ENCODE measurements at regions not wholly inside any gene's neighbourhood (a gene's known extent, or its start where the extent isn't known, plus 50 kb on each side); places are given as distances from the start of the nearest gene placed in this dataset.

DNA sequence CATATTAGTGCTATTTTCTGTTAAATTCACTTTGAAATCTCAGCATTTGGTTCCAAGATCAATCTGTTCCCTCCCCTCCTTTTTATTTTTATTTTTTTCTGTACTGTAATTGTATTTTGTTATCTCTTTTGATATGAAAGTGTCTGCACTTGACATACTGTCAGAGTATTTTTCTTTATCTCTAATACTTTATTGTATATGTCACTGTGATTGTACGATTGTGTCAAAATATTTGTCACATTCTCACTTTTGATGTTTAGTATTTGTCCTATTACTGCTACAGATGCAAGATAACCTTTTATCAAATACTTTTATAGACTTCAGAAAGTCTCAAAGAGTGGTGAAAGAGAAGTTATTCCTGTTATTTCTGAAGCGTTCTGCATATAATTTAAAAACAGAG lies 323.5 kb downstream of the JRKL start:
- Histone ChIP-seq H3K4me3 (no peak overlapping the region), H3K27ac (no peak overlapping the region), H3F3A (ENCODE audit: low read depth) (no peaks in the 10 kb centered on the region), H3K9ac (no peak overlapping the region), H2AFZ (replicated peaks) (no peak overlapping the region), H3K4me2 (no peak overlapping the region), H3K79me2 (ENCODE audit: low read depth) (no peaks in the 10 kb centered on the region), H3K27me3 (no peaks in the 10 kb centered on the region), H3K9me3 (ENCODE audit: low read depth) (no peaks in the 10 kb centered on the region), H3K36me3 (no peaks in the 10 kb centered on the region), H4K20me1 (ENCODE audit: low read depth) (no peaks in the 10 kb centered on the region), H3K4me1 (no peaks in the 10 kb centered on the region)
- no peaks in the 10 kb centered on the region for H3K4me1 Mint-ChIP-seq
- H3K36me3 Mint-ChIP-seq = no peaks in the 10 kb centered on the region
- H3K4me3 Mint-ChIP-seq = no peak overlapping the region
- TF ChIP-seq EZH2 (IDR thresholded peaks at IDR 0.05) (no peak), EZH2phosphoT487 (IDR thresholded peaks at IDR 0.05) (no peak)
- TF ChIP-seq, protein P1, sequence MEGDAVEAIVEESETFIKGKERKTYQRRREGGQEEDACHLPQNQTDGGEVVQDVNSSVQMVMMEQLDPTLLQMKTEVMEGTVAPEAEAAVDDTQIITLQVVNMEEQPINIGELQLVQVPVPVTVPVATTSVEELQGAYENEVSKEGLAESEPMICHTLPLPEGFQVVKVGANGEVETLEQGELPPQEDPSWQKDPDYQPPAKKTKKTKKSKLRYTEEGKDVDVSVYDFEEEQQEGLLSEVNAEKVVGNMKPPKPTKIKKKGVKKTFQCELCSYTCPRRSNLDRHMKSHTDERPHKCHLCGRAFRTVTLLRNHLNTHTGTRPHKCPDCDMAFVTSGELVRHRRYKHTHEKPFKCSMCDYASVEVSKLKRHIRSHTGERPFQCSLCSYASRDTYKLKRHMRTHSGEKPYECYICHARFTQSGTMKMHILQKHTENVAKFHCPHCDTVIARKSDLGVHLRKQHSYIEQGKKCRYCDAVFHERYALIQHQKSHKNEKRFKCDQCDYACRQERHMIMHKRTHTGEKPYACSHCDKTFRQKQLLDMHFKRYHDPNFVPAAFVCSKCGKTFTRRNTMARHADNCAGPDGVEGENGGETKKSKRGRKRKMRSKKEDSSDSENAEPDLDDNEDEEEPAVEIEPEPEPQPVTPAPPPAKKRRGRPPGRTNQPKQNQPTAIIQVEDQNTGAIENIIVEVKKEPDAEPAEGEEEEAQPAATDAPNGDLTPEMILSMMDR (IDR thresholded peaks at IDR 0.05) = no peak
- no peak overlapping the region for H3K27ac Mint-ChIP-seq
- no peak for DNase-seq (ENCODE audit: low spot score)
- H3K27me3 Mint-ChIP-seq (ENCODE audit: insufficient read depth, low read depth) = no peaks in the 10 kb centered on the region
- H3K9me3 Mint-ChIP-seq = no peaks in the 10 kb centered on the region

DNA sequence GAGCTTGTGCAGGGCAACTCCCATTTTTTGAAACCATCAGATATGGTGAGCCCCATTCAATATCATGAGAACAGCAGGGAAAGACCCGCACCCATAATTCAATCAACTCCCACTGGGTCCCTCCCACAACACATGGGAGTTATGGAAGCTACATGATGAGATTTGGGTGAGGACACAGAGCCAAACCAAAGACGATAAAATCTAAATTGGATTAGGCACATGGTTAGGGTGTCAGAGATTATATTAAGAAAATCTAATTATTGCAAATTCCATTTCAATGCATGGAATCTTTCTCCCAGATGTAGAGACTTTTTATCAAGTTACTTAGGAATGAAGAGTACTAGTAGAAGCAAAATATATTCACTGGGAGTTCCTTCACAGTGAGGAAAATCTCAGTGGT lies 324.9 kb downstream of the JRKL start:
- Histone ChIP-seq H3K27ac (no peak overlapping the region), H3K4me3 (no peak overlapping the region), H3K4me2 (no peak overlapping the region), H3K4me1 (no peaks in the 10 kb centered on the region), H3F3A (ENCODE audit: low read depth) (no peaks in the 10 kb centered on the region), H3K36me3 (no peaks in the 10 kb centered on the region), H2AFZ (replicated peaks) (no peak overlapping the region), H3K9ac (no peak overlapping the region), H3K9me3 (ENCODE audit: low read depth) (no peaks in the 10 kb centered on the region), H3K27me3 (no peaks in the 10 kb centered on the region), H4K20me1 (ENCODE audit: low read depth) (no peaks in the 10 kb centered on the region), H3K79me2 (ENCODE audit: low read depth) (no peaks in the 10 kb centered on the region)
- H3K36me3 Mint-ChIP-seq = no peaks in the 10 kb centered on the region
- no peak overlapping the region for H3K4me3 Mint-ChIP-seq
- no peaks in the 10 kb centered on the region for H3K27me3 Mint-ChIP-seq (ENCODE audit: insufficient read depth, low read depth)
- no peak overlapping the region for H3K27ac Mint-ChIP-seq
- no peaks in the 10 kb centered on the region for H3K4me1 Mint-ChIP-seq
- TF ChIP-seq, protein P1 (IDR thresholded peaks at IDR 0.05) = no peak
- TF ChIP-seq EZH2 (IDR thresholded peaks at IDR 0.05) = no peak
- no peak for TF ChIP-seq EZH2phosphoT487 (IDR thresholded peaks at IDR 0.05)
- no peak for DNase-seq (ENCODE audit: low spot score)
- H3K9me3 Mint-ChIP-seq = no peaks in the 10 kb centered on the region

DNA sequence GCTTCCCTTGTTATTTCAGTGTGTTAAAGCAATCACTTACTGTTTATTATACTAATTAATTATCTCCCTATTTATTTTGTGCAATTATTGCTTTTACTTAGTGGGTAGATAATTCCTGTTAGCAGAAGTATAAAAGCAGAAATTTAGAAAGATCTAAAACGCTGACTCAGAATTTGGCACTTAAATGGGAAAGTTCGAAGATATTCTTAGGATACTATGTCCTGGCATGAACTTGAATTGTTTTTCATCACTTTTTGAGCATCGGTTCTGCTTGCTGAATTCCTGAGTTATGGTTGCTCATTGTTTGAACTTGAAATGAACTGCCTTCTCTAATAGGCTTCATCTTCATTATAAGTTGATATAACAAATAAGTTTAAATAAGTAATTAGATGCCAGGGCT lies 325.4 kb downstream of the JRKL start:
- no peak overlapping the region for H3K27ac Mint-ChIP-seq
- H2AFZ ChIP-seq (replicated peaks) = no peak overlapping the region
- no peaks in the 10 kb centered on the region for H3K36me3 Mint-ChIP-seq
- H3K27ac ChIP-seq = no peak overlapping the region
- no peaks in the 10 kb centered on the region for H3K4me1 Mint-ChIP-seq
- no peaks in the 10 kb centered on the region for H3K4me1 ChIP-seq
- DNase-seq (ENCODE audit: low spot score) = no peak
- no peak overlapping the region for H3K4me2 ChIP-seq
- no peaks in the 10 kb centered on the region for H3K79me2 ChIP-seq (ENCODE audit: low read depth)
- no peak overlapping the region for H3K4me3 ChIP-seq
- no peaks in the 10 kb centered on the region for H3F3A ChIP-seq (ENCODE audit: low read depth)
- no peak overlapping the region for H3K4me3 Mint-ChIP-seq
- H3K27me3 Mint-ChIP-seq (ENCODE audit: insufficient read depth, low read depth) = no peaks in the 10 kb centered on the region
- no peaks in the 10 kb centered on the region for H4K20me1 ChIP-seq (ENCODE audit: low read depth)
- no peaks in the 10 kb centered on the region for H3K36me3 ChIP-seq
- no peaks in the 10 kb centered on the region for H3K9me3 Mint-ChIP-seq
- TF ChIP-seq, protein P1 (IDR thresholded peaks at IDR 0.05) = no peak
- TF ChIP-seq EZH2 (IDR thresholded peaks at IDR 0.05) (no peak), EZH2phosphoT487 (IDR thresholded peaks at IDR 0.05) (no peak)
- no peak overlapping the region for H3K9ac ChIP-seq
- H3K9me3 ChIP-seq (ENCODE audit: low read depth) = no peaks in the 10 kb centered on the region
- no peaks in the 10 kb centered on the region for H3K27me3 ChIP-seq

DNA sequence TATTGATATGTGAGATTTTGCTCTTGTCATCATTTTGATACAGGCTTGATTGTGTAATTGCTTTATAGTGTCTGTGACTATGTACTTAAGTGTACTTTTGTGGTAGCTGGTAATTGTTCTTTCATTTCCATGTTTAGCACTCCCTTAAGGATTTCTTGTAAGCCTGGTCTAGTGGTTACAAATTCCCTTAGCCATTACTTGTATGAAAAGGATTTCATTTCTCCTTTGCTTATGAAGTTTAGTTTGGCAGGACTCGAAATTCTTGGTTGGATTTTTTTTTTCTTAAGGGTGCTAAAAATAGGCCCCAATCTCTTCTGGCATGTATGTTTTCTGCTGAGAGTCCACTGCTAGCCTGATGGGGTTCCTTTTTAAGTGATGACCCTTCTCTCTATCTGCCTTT lies 346.8 kb downstream of the JRKL start:
- H3K27ac ChIP-seq = no peak overlapping the region
- Mint-ChIP-seq H3K4me3 (no peak overlapping the region), H3K36me3 (no peaks in the 10 kb centered on the region), H3K27ac (no peak overlapping the region), H3K9me3 (no peaks in the 10 kb centered on the region), H3K4me1 (no peaks in the 10 kb centered on the region), H3K27me3 (ENCODE audit: insufficient read depth, low read depth) (no peaks in the 10 kb centered on the region)
- no peak overlapping the region for H3K4me2 ChIP-seq
- no peaks in the 10 kb centered on the region for H4K20me1 ChIP-seq (ENCODE audit: low read depth)
- H3K4me1 ChIP-seq = no peaks in the 10 kb centered on the region
- H3K27me3 ChIP-seq = no peaks in the 10 kb centered on the region
- no peaks in the 10 kb centered on the region for H3K9me3 ChIP-seq (ENCODE audit: low read depth)
- TF ChIP-seq EZH2phosphoT487 (IDR thresholded peaks at IDR 0.05) (no peak), EZH2 (IDR thresholded peaks at IDR 0.05) (no peak)
- TF ChIP-seq, protein P1 (IDR thresholded peaks at IDR 0.05) = no peak
- H3K36me3 ChIP-seq = no peaks in the 10 kb centered on the region
- H3K4me3 ChIP-seq = no peak overlapping the region
- no peak for DNase-seq (ENCODE audit: low spot score)
- no peak overlapping the region for H2AFZ ChIP-seq (replicated peaks)
- no peak overlapping the region for H3K9ac ChIP-seq
- no peaks in the 10 kb centered on the region for H3F3A ChIP-seq (ENCODE audit: low read depth)
- no peaks in the 10 kb centered on the region for H3K79me2 ChIP-seq (ENCODE audit: low read depth)
